ENCODE measurements at regions not wholly inside any gene's neighbourhood (a gene's known extent, or its start where the extent isn't known, plus 50 kb on each side); places are given as distances from the start of the nearest gene placed in this dataset.
"Not testable (repeated sequence)": the region's sequence is repeated elsewhere in the genome, so short reads cannot be mapped to it uniquely, and the experiment has no call there.

GRCh38 chr13:37475966-37476365 is 122.6 kb downstream of the POSTN start:
- no peak overlapping the region for H3K27ac ChIP-seq
- DNase-seq (ENCODE audit: low spot score), result no peak
- 66% methylated on average over 1 of the region's 1 CpG for WGBS (ENCODE audit: low lambda C conversion rate, missing lambda C conversion rate)
- H3K4me1 ChIP-seq (ENCODE audit: insufficient read depth), result no peaks in the 10 kb centered on the region
- no peak overlapping the region for H2AFZ ChIP-seq
- no peak overlapping the region for H3K4me2 ChIP-seq
- H3K9me3 ChIP-seq (ENCODE audit: low read depth), result no peaks in the 10 kb centered on the region
- no peaks in the 10 kb centered on the region for H3K36me3 ChIP-seq (replicated peaks; ENCODE audit: insufficient read depth, low read depth)
- no peaks in the 10 kb centered on the region for H3K79me2 ChIP-seq
- no peaks in the 10 kb centered on the region for H3K27me3 ChIP-seq
- no peak overlapping the region for H3K4me3 ChIP-seq
- H4K20me1 ChIP-seq (ENCODE audit: insufficient read depth, poor library complexity, severe bottlenecking), result no peaks in the 10 kb centered on the region
- TF ChIP-seq EZH2 (IDR thresholded peaks at IDR 0.05; ENCODE audit: borderline replicate concordance) (no peak), CTCF (IDR thresholded peaks at IDR 0.05; ENCODE audit: poor library complexity) (no peak), EZH2phosphoT487 (IDR thresholded peaks at IDR 0.05; ENCODE audit: low read depth, severe bottlenecking, unreplicated experiment) (no peak)
- H3K9me2 ChIP-seq (replicated peaks; ENCODE audit: insufficient read depth), result no peaks in the 10 kb centered on the region

GRCh38 chr13:37475151-37475550 is 123.4 kb downstream of the POSTN start:
- H3K79me2 ChIP-seq, result no peaks in the 10 kb centered on the region
- DNase-seq (ENCODE audit: low spot score), result no peak
- no peaks in the 10 kb centered on the region for H3K4me1 ChIP-seq (ENCODE audit: insufficient read depth)
- H4K20me1 ChIP-seq (ENCODE audit: insufficient read depth, poor library complexity, severe bottlenecking), result no peaks in the 10 kb centered on the region
- H3K27ac ChIP-seq, result no peak overlapping the region
- no peak overlapping the region for H2AFZ ChIP-seq
- H3K36me3 ChIP-seq (replicated peaks; ENCODE audit: insufficient read depth, low read depth), result no peaks in the 10 kb centered on the region
- no peaks in the 10 kb centered on the region for H3K9me2 ChIP-seq (replicated peaks; ENCODE audit: insufficient read depth)
- no peak overlapping the region for H3K4me2 ChIP-seq
- no peaks in the 10 kb centered on the region for H3K9me3 ChIP-seq (ENCODE audit: low read depth)
- WGBS (ENCODE audit: low lambda C conversion rate, missing lambda C conversion rate), result 17% methylated on average over 2 of the region's 2 CpGs
- H3K4me3 ChIP-seq, result no peak overlapping the region
- no peaks in the 10 kb centered on the region for H3K27me3 ChIP-seq
- TF ChIP-seq CTCF (IDR thresholded peaks at IDR 0.05; ENCODE audit: poor library complexity) (no peak), EZH2phosphoT487 (IDR thresholded peaks at IDR 0.05; ENCODE audit: low read depth, severe bottlenecking, unreplicated experiment) (no peak), EZH2 (IDR thresholded peaks at IDR 0.05; ENCODE audit: borderline replicate concordance) (no peak)

GRCh38 chr13:37473035-37473434 is 125.5 kb downstream of the POSTN start:
- no peaks in the 10 kb centered on the region for H3K9me2 ChIP-seq (replicated peaks; ENCODE audit: insufficient read depth)
- 82% methylated on average over 5 of the region's 5 CpGs for WGBS (ENCODE audit: low lambda C conversion rate, missing lambda C conversion rate)
- no peak overlapping the region for H3K27ac ChIP-seq
- TF ChIP-seq CTCF (IDR thresholded peaks at IDR 0.05; ENCODE audit: poor library complexity), result no peak
- TF ChIP-seq EZH2 (IDR thresholded peaks at IDR 0.05; ENCODE audit: borderline replicate concordance), result no peak
- TF ChIP-seq EZH2phosphoT487 (IDR thresholded peaks at IDR 0.05; ENCODE audit: low read depth, severe bottlenecking, unreplicated experiment), result no peak
- H3K9me3 ChIP-seq (ENCODE audit: low read depth), result no peaks in the 10 kb centered on the region
- H3K4me2 ChIP-seq, result no peak overlapping the region
- H3K4me1 ChIP-seq (ENCODE audit: insufficient read depth), result no peaks in the 10 kb centered on the region
- no peaks in the 10 kb centered on the region for H3K27me3 ChIP-seq
- no peak for DNase-seq (ENCODE audit: low spot score)
- no peaks in the 10 kb centered on the region for H3K36me3 ChIP-seq (replicated peaks; ENCODE audit: insufficient read depth, low read depth)
- no peaks in the 10 kb centered on the region for H4K20me1 ChIP-seq (ENCODE audit: insufficient read depth, poor library complexity, severe bottlenecking)
- no peak overlapping the region for H2AFZ ChIP-seq
- no peak overlapping the region for H3K4me3 ChIP-seq
- no peaks in the 10 kb centered on the region for H3K79me2 ChIP-seq

- not testable (repeated sequence) for H3K36me3 ChIP-seq (replicated peaks; ENCODE audit: insufficient read depth, low read depth)
Measured at GRCh38 chr13:37472266-37472665, 126.3 kb downstream of the POSTN start.

More at GRCh38 chr13:37472266-37472665, 126.3 kb downstream of the POSTN start:
- not testable (repeated sequence) for H3K27ac ChIP-seq; H3K9me2 ChIP-seq (replicated peaks; ENCODE audit: insufficient read depth); H3K4me1 ChIP-seq (ENCODE audit: insufficient read depth); H3K4me3 ChIP-seq; H3K27me3 ChIP-seq; H3K4me2 ChIP-seq; H3K79me2 ChIP-seq; H2AFZ ChIP-seq; H3K9me3 ChIP-seq (ENCODE audit: low read depth); DNase-seq (ENCODE audit: low spot score); H4K20me1 ChIP-seq (ENCODE audit: insufficient read depth, poor library complexity, severe bottlenecking)
- 87% methylated on average over 4 of the region's 4 CpGs for whole genome bisulfite sequencing (ENCODE audit: low lambda C conversion rate, missing lambda C conversion rate)

Measured in hepatocyte (in vitro differentiated cells).